Bronchial epithelial cell (primary cell): ENCODE measurements at regions not wholly inside any gene's neighbourhood (a gene's known extent, or its start where the extent isn't known, plus 50 kb on each side); places are given as distances from the start of the nearest gene placed in this dataset.
"Not testable (repeated sequence)": the region's sequence is repeated elsewhere in the genome, so short reads cannot be mapped to it uniquely, and the experiment has no call there.

ENCODE experiments used
- DNase-seq: peaks from one replicate; pipeline ENCODE4 v3.0.0-alpha.2; 2010; ENCODE audit warnings: low read depth
- FAIRE-seq: peaks from 2 replicates; lab custom pipeline; 2011; peaks lifted over from hg19 to GRCh38; lab: Jason Lieb, UNC
- H3K27me3 ChIP-seq: 2 replicates; pipeline ENCODE4 v1.5.1; 2011; ENCODE audit warnings: low read length; ENCODE audit not compliant: control insufficient read depth, insufficient read depth
- H3K36me3 ChIP-seq: 2 replicates; pipeline ENCODE4 v1.5.1; 2011; ENCODE audit warnings: low read length; ENCODE audit not compliant: control insufficient read depth, insufficient read depth
- H3K4me3 ChIP-seq: 2 replicates; pipeline ENCODE4 v1.5.1; 2011; ENCODE audit warnings: mild to moderate bottlenecking, low read depth, low read length, control low read depth
- TF ChIP-seq, protein P1 (sequence below): IDR thresholded peaks from 2 replicates; pipeline ENCODE4 v1.5.1; 2011; ENCODE audit warnings: mild to moderate bottlenecking, moderate library complexity, low read length, control low read depth, inconsistent platforms; ENCODE audit not compliant: insufficient read depth, severe bottlenecking

DNA sequence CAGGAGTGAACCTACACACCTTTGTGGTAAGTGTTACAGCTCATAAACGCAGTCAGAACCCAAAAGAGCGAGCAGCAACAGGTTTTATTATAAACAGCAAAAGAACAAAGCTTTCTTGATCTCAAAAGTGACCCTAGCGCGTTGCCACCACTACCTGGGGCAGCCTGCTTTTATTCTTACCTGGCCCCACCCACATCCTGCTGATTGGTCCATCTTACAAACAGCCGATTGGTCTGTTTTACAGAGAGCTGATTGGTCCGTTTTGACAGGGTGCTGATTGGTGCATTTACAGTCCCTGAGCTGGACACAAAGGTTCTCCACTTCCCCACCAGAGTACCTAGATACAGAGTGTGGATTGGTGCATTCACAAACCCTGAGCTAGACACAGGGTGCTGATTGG, 143.1 kb downstream of the ARRDC4 start:
- FAIRE-seq (no peak), DNase-seq (no peak)
- no peaks in the 10 kb centered on the region for H3K27me3 ChIP-seq
- H3K36me3 ChIP-seq = no peaks in the 10 kb centered on the region
- TF ChIP-seq, protein P1, sequence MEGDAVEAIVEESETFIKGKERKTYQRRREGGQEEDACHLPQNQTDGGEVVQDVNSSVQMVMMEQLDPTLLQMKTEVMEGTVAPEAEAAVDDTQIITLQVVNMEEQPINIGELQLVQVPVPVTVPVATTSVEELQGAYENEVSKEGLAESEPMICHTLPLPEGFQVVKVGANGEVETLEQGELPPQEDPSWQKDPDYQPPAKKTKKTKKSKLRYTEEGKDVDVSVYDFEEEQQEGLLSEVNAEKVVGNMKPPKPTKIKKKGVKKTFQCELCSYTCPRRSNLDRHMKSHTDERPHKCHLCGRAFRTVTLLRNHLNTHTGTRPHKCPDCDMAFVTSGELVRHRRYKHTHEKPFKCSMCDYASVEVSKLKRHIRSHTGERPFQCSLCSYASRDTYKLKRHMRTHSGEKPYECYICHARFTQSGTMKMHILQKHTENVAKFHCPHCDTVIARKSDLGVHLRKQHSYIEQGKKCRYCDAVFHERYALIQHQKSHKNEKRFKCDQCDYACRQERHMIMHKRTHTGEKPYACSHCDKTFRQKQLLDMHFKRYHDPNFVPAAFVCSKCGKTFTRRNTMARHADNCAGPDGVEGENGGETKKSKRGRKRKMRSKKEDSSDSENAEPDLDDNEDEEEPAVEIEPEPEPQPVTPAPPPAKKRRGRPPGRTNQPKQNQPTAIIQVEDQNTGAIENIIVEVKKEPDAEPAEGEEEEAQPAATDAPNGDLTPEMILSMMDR = no peak
- no peak overlapping the region for H3K4me3 ChIP-seq

GRCh38 chr15:98104386-98105151, 144.1 kb downstream of the ARRDC4 start:
- not testable (repeated sequence) for H3K27me3 ChIP-seq, H3K4me3 ChIP-seq, H3K36me3 ChIP-seq, DNase-seq, FAIRE-seq

- FAIRE-seq = peak; percentile 47
- not testable (repeated sequence) for H3K36me3 ChIP-seq, DNase-seq, H3K4me3 ChIP-seq, H3K27me3 ChIP-seq
Observed at GRCh38 chr15:98106615-98107194, 146.2 kb downstream of the ARRDC4 start.

DNA sequence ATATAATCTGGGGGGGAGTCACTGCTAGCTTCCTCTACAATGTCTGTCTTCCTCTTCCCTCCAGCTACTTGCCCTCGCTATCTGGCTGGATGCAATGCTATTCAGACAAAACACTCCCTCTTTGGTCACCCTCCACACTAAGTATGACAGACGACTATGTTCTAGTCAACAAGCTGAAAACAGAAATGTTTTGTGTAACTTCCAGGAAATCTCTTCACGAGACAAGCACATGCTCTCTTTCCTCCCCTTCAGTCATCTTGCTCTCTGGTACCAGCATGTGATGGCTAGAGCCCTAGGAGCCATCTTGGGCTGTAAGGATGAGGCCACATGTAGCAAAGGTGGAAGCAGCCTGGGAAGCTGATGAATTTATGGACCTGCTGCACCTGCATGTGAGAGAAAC, 151.3 kb downstream of the ARRDC4 start:
- H3K27me3 ChIP-seq = no peaks in the 10 kb centered on the region
- DNase-seq (no peak), FAIRE-seq (no peak)
- TF ChIP-seq, protein P1 = no peak
- no peaks in the 10 kb centered on the region for H3K36me3 ChIP-seq
- H3K4me3 ChIP-seq = no peak overlapping the region

DNA sequence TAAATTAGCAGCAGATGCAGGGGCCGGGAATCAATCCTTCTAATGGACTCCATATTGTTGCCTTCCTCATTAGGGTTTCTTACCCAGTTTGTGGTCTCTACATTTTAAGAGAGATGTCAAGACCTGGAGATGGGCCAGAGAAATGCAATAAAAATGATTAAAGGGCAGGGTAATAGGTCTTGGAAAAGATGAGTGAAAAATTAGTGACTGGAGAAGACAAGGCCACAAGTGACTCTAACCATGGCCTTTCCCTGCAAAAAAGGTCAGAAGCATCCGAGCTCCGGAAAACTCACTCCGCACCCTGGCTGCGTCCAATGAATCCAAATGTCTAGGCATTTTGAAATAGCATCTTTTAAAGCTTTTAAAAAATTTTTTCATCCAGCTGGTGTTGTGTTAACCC, 152.8 kb downstream of the ARRDC4 start:
- Histone ChIP-seq H3K27me3 (no peaks in the 10 kb centered on the region), H3K36me3 (no peaks in the 10 kb centered on the region), H3K4me3 (no peak overlapping the region)
- FAIRE-seq (no peak), DNase-seq (no peak)
- TF ChIP-seq, protein P1 = no peak

GRCh38 chr15:98120561-98120960, 160.1 kb downstream of the ARRDC4 start:
- TF ChIP-seq, protein P1 = no peak
- no peak overlapping the region for H3K4me3 ChIP-seq
- no peaks in the 10 kb centered on the region for H3K36me3 ChIP-seq
- DNase-seq = peak; percentile 49
- no peaks in the 10 kb centered on the region for H3K27me3 ChIP-seq
- no peak for FAIRE-seq
